GM12878 (cell line): ENCODE measurements at regions not wholly inside any gene's neighbourhood (a gene's known extent, or its start where the extent isn't known, plus 50 kb on each side); places are given as distances from the start of the nearest gene placed in this dataset.

Experiments
- ATAC-seq: fragments of 200-7000 bp; cut with Tn5 transposase; 3 replicates; pipeline ENCODE4 v1.9.1; 2020; ENCODE audit warnings: mild to moderate bottlenecking, moderate library complexity
- BruUV-seq: library from RNA; stranded (reverse); fragments of 400-500 nt; replicated peaks from 2 replicates; lab custom pipeline; 2021; lab: Mats Ljungman, UMichigan
- CTCF ChIA-PET: fragments of 300-600 bp; sonication (Branson Sonifier 250); formaldehyde crosslinking; extraction: SDS; loops from one replicate; lab custom pipeline; 2021; ENCODE audit warnings: inconsistent platforms; lab: Yijun Ruan, JAX
- POLR2A ChIA-PET: fragments of 350-600 bp; formaldehyde crosslinking; extraction: SDS; loops from one replicate; lab custom pipeline; 2021; ENCODE audit warnings: inconsistent platforms; lab: Charles Lee
- RAD21 ChIA-PET: fragments of 300-600 bp; sonication (Branson Sonifier 250); formaldehyde crosslinking; loops from one replicate; lab custom pipeline; 2023; ENCODE audit warnings: antibody characterized with exemption; ENCODE audit not compliant: unreplicated experiment; lab: Charles Lee
- SMC1A ChIA-PET: fragments of 300-600 bp; sonication (Branson Sonifier 250); formaldehyde crosslinking; loops from one replicate; lab custom pipeline; 2023; ENCODE audit not compliant: unreplicated experiment, uncharacterized antibody; lab: Charles Lee
- DNase-seq: peaks from one replicate; pipeline ENCODE4 v3.0.0-alpha.2; 2011; ENCODE audit warnings: low read depth, low spot score
- FAIRE-seq: peaks from 3 replicates; lab custom pipeline; 2011; peaks lifted over from hg19 to GRCh38; lab: Jason Lieb, UNC
- H2AFZ ChIP-seq: 2 replicates; pipeline ENCODE4 v1.6.0; 2011; ENCODE audit warnings: low read depth, low read length, control low read depth; ENCODE audit not compliant: control insufficient read depth
- H3K27ac ChIP-seq: 2 replicates; pipeline ENCODE4 v1.5.1; 2011; ENCODE audit warnings: control low read depth; ENCODE audit not compliant: control insufficient read depth, insufficient read depth
- H3K27me3 ChIP-seq, 2 experiments: replicated peaks in 1 of 2; 2 replicates each; pipeline versions ENCODE4 v1.6.0 to v1.6.1; 2011; ENCODE audit warnings: low read length in 1 of 2; ENCODE audit not compliant: control insufficient read depth in 2 of 2, insufficient read depth in 2 of 2
- H3K36me3 ChIP-seq, 2 experiments: 2 replicates each; pipeline ENCODE4 v1.5.1; 2011; ENCODE audit warnings: low read length in 1 of 2; ENCODE audit not compliant: control insufficient read depth in 2 of 2, insufficient read depth in 2 of 2
- H3K4me1 ChIP-seq: 2 replicates; pipeline ENCODE4 v1.6.1; 2011; ENCODE audit warnings: mild to moderate bottlenecking, low read length, moderate library complexity, mixed read lengths; ENCODE audit not compliant: control insufficient read depth, insufficient read depth
- H3K4me2 ChIP-seq: 2 replicates; pipeline ENCODE4 v1.6.0; 2011; ENCODE audit warnings: control low read depth; ENCODE audit not compliant: control insufficient read depth, insufficient read depth
- H3K4me3 ChIP-seq: fragments of 200-600 bp; sonication (generic); 2 replicates; pipeline ENCODE4 v1.5.1; 2016
- H3K79me2 ChIP-seq: 2 replicates; pipeline ENCODE4 v1.6.0; 2011; ENCODE audit warnings: low read length; ENCODE audit not compliant: control insufficient read depth, insufficient read depth
- H3K9ac ChIP-seq: 2 replicates; pipeline ENCODE4 v1.8.0; 2011; ENCODE audit warnings: low read length, control low read depth, mixed read lengths; ENCODE audit not compliant: control insufficient read depth, insufficient read depth
- H3K9me3 ChIP-seq: replicated peaks from 3 replicates; pipeline ENCODE4 v1.5.1; 2011; ENCODE audit warnings: mild to moderate bottlenecking, low read length; ENCODE audit not compliant: control insufficient read depth, insufficient read depth
- H4K20me1 ChIP-seq: 2 replicates; pipeline ENCODE4 v1.6.0; 2011; ENCODE audit not compliant: control insufficient read depth, insufficient read depth
- BACH1 ChIP-seq: fragments of 450-650 bp; IDR thresholded peaks from 2 replicates; pipeline ENCODE4 v1.6.1; 2017; ENCODE audit warnings: mild to moderate bottlenecking, borderline replicate concordance
- CBX3 ChIP-seq: fragments of 200-600 bp; sonication (generic); IDR thresholded peaks from 2 replicates; pipeline ENCODE4 v1.6.1; 2016; ENCODE audit warnings: low read depth, borderline replicate concordance
- CREM ChIP-seq: IDR thresholded peaks from 2 replicates; pipeline ENCODE4 v1.6.1; 2014; ENCODE audit warnings: antibody characterized with exemption, low read depth
- E4F1 ChIP-seq: fragments of 450-650 bp; IDR thresholded peaks from 2 replicates; pipeline ENCODE4 v1.6.1; 2018; ENCODE audit warnings: borderline replicate concordance, mild to moderate bottlenecking; ENCODE audit not compliant: partially characterized antibody
- EGR1 ChIP-seq, 2 experiments: IDR thresholded peaks; 1 replicate in 1 of 2; 2 replicates in 1 of 2; pipeline ENCODE4 v1.6.1; 2011 to 2012; ENCODE audit warnings: low read depth in 2 of 2, low read length in 2 of 2, borderline replicate concordance in 1 of 2, mild to moderate bottlenecking in 1 of 2, moderate library complexity in 1 of 2
- IKZF2 ChIP-seq, 2 experiments: fragments of 450-650 bp; IDR thresholded peaks; 2 replicates each; pipeline ENCODE4 v1.6.1; 2017; ENCODE audit warnings: mild to moderate bottlenecking in 2 of 2, moderate library complexity in 2 of 2
- MAX ChIP-seq: IDR thresholded peaks from 2 replicates; pipeline ENCODE4 v1.6.1; 2012; ENCODE audit warnings: low read depth, low read length, improper control_type of control experiment
- MYC ChIP-seq: IDR thresholded peaks from 2 replicates; pipeline ENCODE4 v1.6.1; 2011; ENCODE audit warnings: mild to moderate bottlenecking, low read length, moderate library complexity, inconsistent platforms; ENCODE audit not compliant: insufficient read depth, insufficient replicate concordance, insufficient read length, severe bottlenecking
- NFYA ChIP-seq: IDR thresholded peaks from 2 replicates; pipeline ENCODE4 v1.6.1; 2011; ENCODE audit warnings: low read depth, mild to moderate bottlenecking, low read length, improper control_type of control experiment, borderline replicate concordance
- PKNOX1 ChIP-seq: fragments of 450-650 bp; IDR thresholded peaks from 2 replicates; pipeline ENCODE4 v1.6.1; 2016; ENCODE audit warnings: mild to moderate bottlenecking
- TCF3 ChIP-seq: IDR thresholded peaks from 2 replicates; pipeline ENCODE4 v1.6.1; 2012; ENCODE audit warnings: low read depth, mild to moderate bottlenecking, low read length, borderline replicate concordance; ENCODE audit not compliant: insufficient read depth
- TCF7 ChIP-seq: IDR thresholded peaks from 2 replicates; pipeline ENCODE4 v1.6.1; 2014; ENCODE audit warnings: antibody characterized with exemption, borderline replicate concordance
- ZNF274 ChIP-seq: IDR thresholded peaks from one replicate; pipeline ENCODE4 v1.8.0; 2011; ENCODE audit not compliant: insufficient read length, insufficient read depth
- ZSCAN29 ChIP-seq: fragments of 450-650 bp; IDR thresholded peaks from 2 replicates; pipeline ENCODE4 v1.6.1; 2017; ENCODE audit warnings: mild to moderate bottlenecking, moderate library complexity
- WGBS: methylation state at CpG from one replicate; pipeline ENCODE4 v1.1.6; 2016; ENCODE audit warnings: low lambda C conversion rate; ENCODE audit not compliant: insufficient replicate concordance, insufficient coverage; ENCODE audit errors: missing lambda C conversion rate; 5-methylcytosine and 5-hydroxymethylcytosine counted together
- in situ Hi-C: fragments of 300-500 bp; cut with MboI; formaldehyde crosslinking; loops from 9 replicates; pipeline ENCODE4 v1.14.3; 2018; ENCODE audit warnings: mixed read lengths
- intact Hi-C: fragments of 100-400 bp; cut with micrococcal nuclease; formaldehyde crosslinking; loops from one replicate; pipeline ENCODE4 v1.14.2; 2022; ENCODE audit not compliant: unreplicated experiment
- TF ChIP-seq, protein P1 (sequence below), 3 experiments: IDR thresholded peaks in 2 of 3; conservative IDR thresholded peaks in 1 of 3; 2 replicates each; pipeline ENCODE4 v1.5.1; 2011; ENCODE audit warnings: low read depth in 3 of 3, low read length in 3 of 3, mild to moderate bottlenecking in 3 of 3, control low read depth in 2 of 3, moderate library complexity in 2 of 3, inconsistent platforms in 1 of 3, mixed read lengths in 1 of 3; ENCODE audit not compliant: control insufficient read depth in 2 of 3, insufficient read depth in 1 of 3; ENCODE audit errors: extremely low read depth in 1 of 3
- TF ChIP-seq, protein P2 (sequence below): IDR thresholded peaks from 2 replicates; pipeline ENCODE4 v1.6.1; 2012; ENCODE audit warnings: mild to moderate bottlenecking, low read depth, low read length

DNA sequence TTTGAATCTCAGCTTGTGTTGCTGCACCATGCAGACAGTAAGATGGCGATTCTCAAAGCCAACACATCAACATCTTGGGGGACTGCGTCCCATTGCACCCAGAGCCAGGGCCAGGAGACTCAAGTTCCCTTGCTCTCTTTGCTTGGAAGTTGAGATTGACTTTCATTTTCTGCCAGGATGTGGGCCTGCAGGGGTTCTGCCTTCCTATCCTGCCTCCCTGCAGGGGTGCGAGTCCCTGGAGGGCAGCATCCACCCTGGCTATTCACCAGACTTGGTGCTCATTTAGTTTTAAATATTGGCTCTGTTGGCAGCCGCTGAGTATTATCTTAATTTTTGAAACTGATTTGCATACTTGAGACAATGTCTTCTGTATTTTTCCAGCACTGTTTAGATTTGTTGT lies 451.5 kb downstream of the GLRX3 start:
- no peak for DNase-seq
- Histone ChIP-seq H4K20me1 (no peaks in the 10 kb centered on the region), H3K27ac (no peak overlapping the region), H3K4me1 (no peaks in the 10 kb centered on the region), H3K36me3 (no peaks in the 10 kb centered on the region), H2AFZ (no peak overlapping the region), H3K9ac (no peak overlapping the region), H3K9me3 (no peaks in the 10 kb centered on the region), H3K4me2 (no peak overlapping the region), H3K79me2 (no peaks in the 10 kb centered on the region), H3K4me3 (no peak overlapping the region), H3K27me3 (no peaks in the 10 kb centered on the region)
- no TSS peak for BruUV-seq
- ChIA-PET POLR2A (no interaction called here), RAD21 (no interaction called here), SMC1A (no interaction called here), CTCF (no interaction called here)
- 9% methylated on average over 4 of the region's 4 CpGs for WGBS
- no peak for ATAC-seq
- in situ Hi-C loops (no loop called here), intact Hi-C loops (no loop called here)
- no peak for FAIRE-seq
- TF ChIP-seq PKNOX1 (no peak), E4F1 (no peak), IKZF2 (IDR thresholded peaks at IDR 0.05) (no peak), CBX3 (no peak), CREM (no peak), NFYA (no peak), ZSCAN29 (no peak), MAX (no peak), BACH1 (no peak), TCF7 (no peak), ZNF274 (no peak), EGR1 (IDR thresholded peaks at IDR 0.05; ENCODE audit: borderline replicate concordance in 1 of 2, low read depth in 2 of 2, low read length in 2 of 2) (no peak), TCF3 (no peak), MYC (no peak)
- TF ChIP-seq, protein P1, sequence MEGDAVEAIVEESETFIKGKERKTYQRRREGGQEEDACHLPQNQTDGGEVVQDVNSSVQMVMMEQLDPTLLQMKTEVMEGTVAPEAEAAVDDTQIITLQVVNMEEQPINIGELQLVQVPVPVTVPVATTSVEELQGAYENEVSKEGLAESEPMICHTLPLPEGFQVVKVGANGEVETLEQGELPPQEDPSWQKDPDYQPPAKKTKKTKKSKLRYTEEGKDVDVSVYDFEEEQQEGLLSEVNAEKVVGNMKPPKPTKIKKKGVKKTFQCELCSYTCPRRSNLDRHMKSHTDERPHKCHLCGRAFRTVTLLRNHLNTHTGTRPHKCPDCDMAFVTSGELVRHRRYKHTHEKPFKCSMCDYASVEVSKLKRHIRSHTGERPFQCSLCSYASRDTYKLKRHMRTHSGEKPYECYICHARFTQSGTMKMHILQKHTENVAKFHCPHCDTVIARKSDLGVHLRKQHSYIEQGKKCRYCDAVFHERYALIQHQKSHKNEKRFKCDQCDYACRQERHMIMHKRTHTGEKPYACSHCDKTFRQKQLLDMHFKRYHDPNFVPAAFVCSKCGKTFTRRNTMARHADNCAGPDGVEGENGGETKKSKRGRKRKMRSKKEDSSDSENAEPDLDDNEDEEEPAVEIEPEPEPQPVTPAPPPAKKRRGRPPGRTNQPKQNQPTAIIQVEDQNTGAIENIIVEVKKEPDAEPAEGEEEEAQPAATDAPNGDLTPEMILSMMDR (IDR thresholded peaks at IDR 0.05 in 2 of 3, conservative IDR thresholded peaks at IDR 0.05 in 1 of 3; ENCODE audit: control insufficient read depth in 2 of 3, extremely low read depth in 1 of 3, insufficient read depth in 1 of 3, low read depth in 3 of 3, low read length in 3 of 3): no peak
- TF ChIP-seq, protein P2, sequence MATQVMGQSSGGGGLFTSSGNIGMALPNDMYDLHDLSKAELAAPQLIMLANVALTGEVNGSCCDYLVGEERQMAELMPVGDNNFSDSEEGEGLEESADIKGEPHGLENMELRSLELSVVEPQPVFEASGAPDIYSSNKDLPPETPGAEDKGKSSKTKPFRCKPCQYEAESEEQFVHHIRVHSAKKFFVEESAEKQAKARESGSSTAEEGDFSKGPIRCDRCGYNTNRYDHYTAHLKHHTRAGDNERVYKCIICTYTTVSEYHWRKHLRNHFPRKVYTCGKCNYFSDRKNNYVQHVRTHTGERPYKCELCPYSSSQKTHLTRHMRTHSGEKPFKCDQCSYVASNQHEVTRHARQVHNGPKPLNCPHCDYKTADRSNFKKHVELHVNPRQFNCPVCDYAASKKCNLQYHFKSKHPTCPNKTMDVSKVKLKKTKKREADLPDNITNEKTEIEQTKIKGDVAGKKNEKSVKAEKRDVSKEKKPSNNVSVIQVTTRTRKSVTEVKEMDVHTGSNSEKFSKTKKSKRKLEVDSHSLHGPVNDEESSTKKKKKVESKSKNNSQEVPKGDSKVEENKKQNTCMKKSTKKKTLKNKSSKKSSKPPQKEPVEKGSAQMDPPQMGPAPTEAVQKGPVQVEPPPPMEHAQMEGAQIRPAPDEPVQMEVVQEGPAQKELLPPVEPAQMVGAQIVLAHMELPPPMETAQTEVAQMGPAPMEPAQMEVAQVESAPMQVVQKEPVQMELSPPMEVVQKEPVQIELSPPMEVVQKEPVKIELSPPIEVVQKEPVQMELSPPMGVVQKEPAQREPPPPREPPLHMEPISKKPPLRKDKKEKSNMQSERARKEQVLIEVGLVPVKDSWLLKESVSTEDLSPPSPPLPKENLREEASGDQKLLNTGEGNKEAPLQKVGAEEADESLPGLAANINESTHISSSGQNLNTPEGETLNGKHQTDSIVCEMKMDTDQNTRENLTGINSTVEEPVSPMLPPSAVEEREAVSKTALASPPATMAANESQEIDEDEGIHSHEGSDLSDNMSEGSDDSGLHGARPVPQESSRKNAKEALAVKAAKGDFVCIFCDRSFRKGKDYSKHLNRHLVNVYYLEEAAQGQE: no peak
